ENCODE measurements at regions not wholly inside any gene's neighbourhood (a gene's known extent, or its start where the extent isn't known, plus 50 kb on each side); places are given as distances from the start of the nearest gene placed in this dataset.

DNA sequence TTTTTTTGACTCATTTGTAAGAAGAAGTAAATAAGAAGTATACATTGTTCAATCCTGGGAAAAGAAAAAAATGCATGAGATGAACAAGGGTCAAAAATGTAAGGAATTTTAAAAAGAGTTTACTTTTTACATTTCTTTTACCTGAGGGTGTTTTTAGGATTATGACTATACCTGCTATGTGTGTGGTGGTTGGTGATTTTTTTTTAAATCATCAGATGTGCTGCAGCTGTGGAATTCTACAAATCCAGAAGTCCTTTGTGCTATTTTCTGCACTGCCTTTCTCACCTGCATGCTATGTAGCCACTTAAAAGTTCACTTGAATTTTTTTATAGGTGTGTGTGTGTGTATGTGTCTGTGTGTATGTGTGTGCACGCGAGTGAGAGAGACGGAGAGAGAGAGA lies 185.3 kb downstream of the FAT3 start:
- POLR2A ChIA-PET = no interaction called here

DNA sequence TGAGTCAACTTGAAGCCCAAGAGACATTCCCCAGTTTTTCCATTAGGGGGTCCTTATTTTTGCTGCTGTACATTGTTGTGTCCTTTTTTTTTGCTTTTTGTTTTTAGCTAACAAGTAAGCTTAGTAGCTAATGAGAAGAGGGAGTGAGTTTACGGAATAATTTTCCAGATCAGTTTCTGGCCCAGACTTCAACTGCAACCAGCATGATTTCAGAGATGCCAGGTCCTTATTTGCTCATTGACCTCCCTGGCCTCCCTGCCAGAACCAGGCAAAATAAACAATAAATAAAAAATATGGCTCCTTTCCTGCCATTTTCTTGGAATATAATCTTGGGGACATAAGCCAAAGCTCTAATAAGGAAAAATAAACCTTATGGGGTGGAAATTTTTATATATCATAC lies 185.9 kb downstream of the FAT3 start:
- POLR2A ChIA-PET = no interaction called here
- no peaks in the 10 kb centered on the region for H3K27me3 ChIP-seq (ENCODE audit: control insufficient read depth, insufficient read depth, low read length)
- no peak overlapping the region for H3K4me3 ChIP-seq (ENCODE audit: low read depth, low read length)
- no peak for DNase-seq (ENCODE audit: low read depth, low spot score)
- H3K27ac ChIP-seq (ENCODE audit: low read depth, low read length) = no peak overlapping the region
- TF ChIP-seq, protein P1, sequence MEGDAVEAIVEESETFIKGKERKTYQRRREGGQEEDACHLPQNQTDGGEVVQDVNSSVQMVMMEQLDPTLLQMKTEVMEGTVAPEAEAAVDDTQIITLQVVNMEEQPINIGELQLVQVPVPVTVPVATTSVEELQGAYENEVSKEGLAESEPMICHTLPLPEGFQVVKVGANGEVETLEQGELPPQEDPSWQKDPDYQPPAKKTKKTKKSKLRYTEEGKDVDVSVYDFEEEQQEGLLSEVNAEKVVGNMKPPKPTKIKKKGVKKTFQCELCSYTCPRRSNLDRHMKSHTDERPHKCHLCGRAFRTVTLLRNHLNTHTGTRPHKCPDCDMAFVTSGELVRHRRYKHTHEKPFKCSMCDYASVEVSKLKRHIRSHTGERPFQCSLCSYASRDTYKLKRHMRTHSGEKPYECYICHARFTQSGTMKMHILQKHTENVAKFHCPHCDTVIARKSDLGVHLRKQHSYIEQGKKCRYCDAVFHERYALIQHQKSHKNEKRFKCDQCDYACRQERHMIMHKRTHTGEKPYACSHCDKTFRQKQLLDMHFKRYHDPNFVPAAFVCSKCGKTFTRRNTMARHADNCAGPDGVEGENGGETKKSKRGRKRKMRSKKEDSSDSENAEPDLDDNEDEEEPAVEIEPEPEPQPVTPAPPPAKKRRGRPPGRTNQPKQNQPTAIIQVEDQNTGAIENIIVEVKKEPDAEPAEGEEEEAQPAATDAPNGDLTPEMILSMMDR (IDR thresholded peaks at IDR 0.05; ENCODE audit: low read depth, low read length) = no peak
- CTCF ChIA-PET = no interaction called here
- H3K9me3 ChIP-seq (ENCODE audit: control insufficient read depth, insufficient read depth, low read length) = no peaks in the 10 kb centered on the region

More for the DNA sequence above, 185.3 kb downstream of the FAT3 start:
- Histone ChIP-seq H3K27ac (ENCODE audit: low read depth, low read length) (no peak overlapping the region), H3K4me3 (ENCODE audit: low read depth, low read length) (no peak overlapping the region), H3K27me3 (ENCODE audit: control insufficient read depth, insufficient read depth, low read length) (no peaks in the 10 kb centered on the region), H3K9me3 (ENCODE audit: control insufficient read depth, insufficient read depth, low read length) (no peaks in the 10 kb centered on the region)
- TF ChIP-seq, protein P1 (IDR thresholded peaks at IDR 0.05; ENCODE audit: low read depth, low read length) = no peak
- CTCF ChIA-PET = no interaction called here
- no peak for DNase-seq (ENCODE audit: low read depth, low spot score)

DNA sequence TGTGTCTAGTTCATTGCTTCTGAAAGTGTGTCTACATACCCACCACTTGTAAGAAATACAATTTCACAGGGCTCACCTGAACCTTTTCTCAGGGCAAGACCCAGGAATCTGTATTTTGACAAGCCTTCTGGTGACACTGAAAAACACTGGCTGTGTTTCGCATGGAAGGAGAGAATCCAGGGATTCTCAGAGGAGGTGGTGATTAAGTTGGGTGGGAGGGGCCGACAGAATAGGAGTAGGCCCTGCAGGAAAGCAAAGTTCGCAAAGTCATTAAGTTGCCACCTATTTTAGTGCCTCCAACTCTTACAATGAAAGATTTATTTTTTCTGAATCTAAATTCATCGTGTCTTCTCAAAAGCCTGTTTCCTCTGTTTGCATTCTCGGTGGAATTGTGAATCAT lies 186.8 kb downstream of the FAT3 start:
- H3K27me3 ChIP-seq (ENCODE audit: control insufficient read depth, insufficient read depth, low read length) = no peaks in the 10 kb centered on the region
- TF ChIP-seq, protein P1 (IDR thresholded peaks at IDR 0.05; ENCODE audit: low read depth, low read length) = no peak
- CTCF ChIA-PET = no interaction called here
- H3K4me3 ChIP-seq (ENCODE audit: low read depth, low read length) = no peak overlapping the region
- no peak for DNase-seq (ENCODE audit: low read depth, low spot score)
- POLR2A ChIA-PET = no interaction called here
- H3K9me3 ChIP-seq (ENCODE audit: control insufficient read depth, insufficient read depth, low read length) = no peaks in the 10 kb centered on the region
- H3K27ac ChIP-seq (ENCODE audit: low read depth, low read length) = no peak overlapping the region

DNA sequence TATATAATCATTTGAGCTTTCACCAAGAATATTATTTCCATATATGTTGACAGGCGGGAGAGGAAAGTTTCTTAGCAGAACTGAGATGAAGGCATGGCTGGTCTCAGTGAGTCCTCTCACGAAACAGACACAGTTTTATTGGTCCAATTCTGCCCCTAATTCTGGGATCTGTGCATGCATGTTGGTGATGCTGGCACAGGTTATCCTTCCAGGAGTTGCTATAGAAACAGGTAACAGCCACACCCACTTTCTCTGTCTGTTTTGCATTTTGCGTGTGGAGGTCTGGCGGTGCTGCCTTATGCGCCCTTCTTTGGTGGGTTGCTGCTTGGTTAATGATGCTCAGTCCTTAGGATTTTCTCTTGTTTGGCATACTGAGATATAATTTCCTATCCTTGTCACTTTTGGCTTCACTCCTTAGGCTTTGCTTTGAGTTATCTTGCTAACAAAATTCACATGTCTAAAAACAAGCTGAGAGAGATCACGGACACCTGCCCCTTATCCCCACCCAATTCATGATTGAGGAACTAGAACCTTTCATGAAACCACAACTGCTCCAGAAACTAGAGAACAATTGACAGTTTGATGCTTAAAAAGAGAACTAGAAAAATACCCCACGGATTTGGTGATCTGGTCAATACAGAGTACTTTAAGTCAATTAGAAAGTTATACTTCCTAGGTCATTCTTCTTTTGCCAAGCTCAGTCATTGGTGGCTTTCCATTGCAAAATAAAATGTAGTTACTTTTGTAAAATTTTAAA lies 189.3 kb downstream of the FAT3 start:
- H3K4me3 ChIP-seq (ENCODE audit: low read depth, low read length) = no peak overlapping the region
- POLR2A ChIA-PET = no interaction called here
- CTCF ChIA-PET = no interaction called here
- no peaks in the 10 kb centered on the region for H3K9me3 ChIP-seq (ENCODE audit: control insufficient read depth, insufficient read depth, low read length)
- DNase-seq (ENCODE audit: low read depth, low spot score) = no peak
- TF ChIP-seq, protein P1 (IDR thresholded peaks at IDR 0.05; ENCODE audit: low read depth, low read length) = no peak
- no peaks in the 10 kb centered on the region for H3K27me3 ChIP-seq (ENCODE audit: control insufficient read depth, insufficient read depth, low read length)
- no peak overlapping the region for H3K27ac ChIP-seq (ENCODE audit: low read depth, low read length)

DNA sequence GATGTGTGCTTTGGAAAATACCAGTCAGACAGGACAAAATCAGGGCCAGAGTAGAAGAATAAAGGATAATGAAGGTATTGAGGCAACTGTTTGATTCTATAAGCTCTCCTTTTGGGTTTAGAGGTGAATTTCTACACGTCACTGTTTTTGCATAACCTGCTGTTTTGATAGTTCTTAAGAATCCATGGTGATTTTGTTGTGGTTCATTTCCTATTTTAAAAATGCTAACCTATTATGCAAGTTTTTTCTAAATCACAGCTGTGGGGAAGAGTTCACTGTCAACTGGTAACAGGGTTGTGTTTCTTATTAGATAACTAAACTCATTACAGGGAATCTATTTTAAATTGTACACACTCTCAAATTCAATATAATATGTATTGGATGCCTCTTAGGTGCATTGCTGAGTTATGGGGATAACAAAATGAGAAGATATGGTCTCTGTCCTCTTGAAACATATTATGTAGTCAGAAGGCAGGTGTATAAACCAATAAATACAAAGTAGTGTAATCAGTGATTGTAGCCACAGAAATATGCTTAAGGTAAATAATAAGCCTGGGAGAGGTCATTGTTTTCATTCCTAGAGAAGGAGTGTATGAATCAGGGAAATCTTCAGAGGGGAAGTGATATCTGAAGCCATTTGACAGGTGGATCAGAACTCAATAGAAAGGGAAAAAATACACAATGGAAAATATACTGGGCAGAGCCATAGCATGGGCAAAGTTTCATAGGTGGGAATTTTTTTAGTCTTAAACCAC lies 192.5 kb downstream of the FAT3 start:
- ChIA-PET POLR2A (no interaction called here), CTCF (no interaction called here)
- H3K9me3 ChIP-seq (ENCODE audit: control insufficient read depth, insufficient read depth, low read length) = no peaks in the 10 kb centered on the region
- H3K4me3 ChIP-seq (ENCODE audit: low read depth, low read length) = no peak overlapping the region
- no peaks in the 10 kb centered on the region for H3K27me3 ChIP-seq (ENCODE audit: control insufficient read depth, insufficient read depth, low read length)
- no peak for DNase-seq (ENCODE audit: low read depth, low spot score)
- TF ChIP-seq, protein P1 (IDR thresholded peaks at IDR 0.05; ENCODE audit: low read depth, low read length) = no peak
- no peak overlapping the region for H3K27ac ChIP-seq (ENCODE audit: low read depth, low read length)

All from AG04450 (cell line).